K562 (cell line): ENCODE measurements at regions not wholly inside any gene's neighbourhood (a gene's known extent, or its start where the extent isn't known, plus 50 kb on each side); places are given as distances from the start of the nearest gene placed in this dataset.
A peak's percentile ranks its signal among the peaks of the same experiment; 100 is the strongest.

Experiments used
- ARID2 ChIP-seq: fragments of 450-650 bp; IDR thresholded peaks from 2 replicates; pipeline ENCODE4 v1.6.1; 2017; ENCODE audit warnings: antibody characterized with exemption, mild to moderate bottlenecking
- ATF6 ChIP-seq: sonication (generic); formaldehyde crosslinking; IDR thresholded peaks from 2 replicates; pipeline ENCODE4 v1.4.0; 2020; ENCODE audit warnings: mild to moderate bottlenecking, missing genetic modification reagents
- CBX2 ChIP-seq: fragments of 200-600 bp; sonication (generic); IDR thresholded peaks from one replicate; pipeline ENCODE4 v1.6.1; 2012; ENCODE audit warnings: mild to moderate bottlenecking, low read length, inconsistent platforms; ENCODE audit not compliant: insufficient read depth, poor library complexity, severe bottlenecking
- CHD2 ChIP-seq: IDR thresholded peaks from 2 replicates; pipeline ENCODE4 v1.6.1; 2011; ENCODE audit warnings: low read depth, low read length
- E2F4 ChIP-seq: sonication (generic); formaldehyde crosslinking; IDR thresholded peaks from 2 replicates; pipeline ENCODE4 v1.8.0; 2022; ENCODE audit warnings: mild to moderate bottlenecking, low read depth, missing genetic modification reagents
- ETV6 ChIP-seq, 3 experiments: fragments of 150-350 bp in 1 of 3; sonication (generic) in 1 of 3; formaldehyde crosslinking in 1 of 3; IDR thresholded peaks; 2 replicates each; pipeline versions ENCODE4 v1.6.1 to v1.8.0; 2014 to 2022; ENCODE audit warnings: borderline replicate concordance in 2 of 3, low read depth in 2 of 3, antibody characterized with exemption in 1 of 3, low read length in 1 of 3, mild to moderate bottlenecking in 1 of 3, missing genetic modification reagents in 1 of 3
- GATAD2B ChIP-seq: fragments of 450-650 bp; IDR thresholded peaks from 2 replicates; pipeline ENCODE4 v1.6.1; 2017; ENCODE audit warnings: mild to moderate bottlenecking, borderline replicate concordance
- HLTF ChIP-seq: fragments of 450-650 bp; IDR thresholded peaks from 2 replicates; pipeline ENCODE4 v1.6.1; 2016
- MAFF ChIP-seq: IDR thresholded peaks from 2 replicates; pipeline ENCODE4 v1.6.1; 2012; ENCODE audit warnings: low read length, improper control_type of control experiment
- MAZ ChIP-seq, 2 experiments: fragments of 450-650 bp in 1 of 2; sonication (generic) in 1 of 2; formaldehyde crosslinking; IDR thresholded peaks in 1 of 2; conservative IDR thresholded peaks in 1 of 2; 2 replicates each; pipeline versions ENCODE4 v1.4.0 to v1.5.0; 2020; ENCODE audit warnings: mild to moderate bottlenecking in 1 of 2, missing genetic modification reagents in 1 of 2
- NFE2L1 ChIP-seq: fragments of 450-650 bp; IDR thresholded peaks from 2 replicates; pipeline ENCODE4 v1.6.1; 2016; ENCODE audit warnings: missing genetic modification characterization, low read depth, mild to moderate bottlenecking, missing compliant biosample characterization, moderate library complexity, borderline replicate concordance
- NONO ChIP-seq, 2 experiments: fragments of 200-400 bp in 1 of 2; fragments of 450-650 bp in 1 of 2; formaldehyde crosslinking in 1 of 2; IDR thresholded peaks; 2 replicates each; pipeline ENCODE4 v1.6.1; 2017; ENCODE audit warnings: low read depth in 2 of 2, mild to moderate bottlenecking in 2 of 2, moderate library complexity in 2 of 2, low read length in 1 of 2
- NUFIP1 ChIP-seq: fragments of 450-650 bp; IDR thresholded peaks from 2 replicates; pipeline ENCODE4 v1.6.1; 2018; ENCODE audit not compliant: partially characterized antibody
- POU5F1 ChIP-seq: fragments of 150-350 bp; IDR thresholded peaks from 2 replicates; pipeline ENCODE4 v1.6.1; 2014; ENCODE audit warnings: borderline replicate concordance, low read length, low read depth, mild to moderate bottlenecking; ENCODE audit not compliant: partially characterized antibody
- RAD51 ChIP-seq: fragments of 450-650 bp; IDR thresholded peaks from 2 replicates; pipeline ENCODE4 v1.7.1; 2016; ENCODE audit warnings: low read depth, mild to moderate bottlenecking, borderline replicate concordance
- RBM25 ChIP-seq: fragments of 200-400 bp; formaldehyde crosslinking; IDR thresholded peaks from 2 replicates; pipeline ENCODE4 v1.6.1; 2018; ENCODE audit warnings: low read length, low read depth, moderate library complexity; ENCODE audit not compliant: severe bottlenecking
- ZBTB11 ChIP-seq, 3 experiments: fragments of 200-800 bp in 1 of 3; fragments of 250-450 bp in 1 of 3; fragments of 450-650 bp in 1 of 3; sonication (Bioruptor Pico) in 1 of 3; sonication (Bioruptor generic) in 1 of 3; formaldehyde crosslinking in 1 of 3; IDR thresholded peaks; 2 replicates each; pipeline versions ENCODE4 v1.6.1 to v1.8.0; 2016 to 2022; ENCODE audit warnings: mild to moderate bottlenecking in 2 of 3, missing genetic modification characterization in 2 of 3, missing compliant biosample characterization in 1 of 3, moderate library complexity in 1 of 3
- ZFP91 ChIP-seq: sonication (generic); formaldehyde crosslinking; IDR thresholded peaks from 2 replicates; pipeline ENCODE4 v1.8.0; 2022; ENCODE audit warnings: mild to moderate bottlenecking, missing genetic modification reagents
- ZNF124 ChIP-seq: sonication (generic); formaldehyde crosslinking; IDR thresholded peaks from 2 replicates; pipeline ENCODE4 v1.8.1; 2022; ENCODE audit warnings: missing genetic modification reagents
- ZNF561 ChIP-seq: fragments of 450-650 bp; formaldehyde crosslinking; conservative IDR thresholded peaks from 2 replicates; pipeline ENCODE4 v1.4.0; 2020; ENCODE audit warnings: mild to moderate bottlenecking, moderate library complexity

GRCh38 chr14:89013098-89013504 is 188.7 kb downstream of the TTC8 start (continued):
- TF ChIP-seq ATF6 (CRISPR knock-in tag) (no peak), ZFP91 (CRISPR knock-in tag) (no peak), MAZ (CRISPR knock-in tag; conservative IDR thresholded peaks at IDR 0.05 in 1 of 2, IDR thresholded peaks at IDR 0.05 in 1 of 2) (no peak), CHD2 (no peak), NONO (IDR thresholded peaks at IDR 0.05; ENCODE audit: low read depth in 2 of 2, low read length in 1 of 2) (no peak), CBX2 (no peak), MAFF (no peak), NFE2L1 (tag) (no peak), HLTF (no peak), RBM25 (peak; percentile 10), RAD51 (peak; percentile 75), ZNF561 (CRISPR knock-in tag) (no peak), POU5F1 (no peak), GATAD2B (no peak), NUFIP1 (no peak), ARID2 (no peak), ETV6 (IDR thresholded peaks at IDR 0.05; ENCODE audit: borderline replicate concordance in 1 of 2, low read depth in 2 of 2, low read length in 1 of 2) (no peak), ETV6 (CRISPR knock-in tag; IDR thresholded peaks at IDR 0.05; ENCODE audit: borderline replicate concordance) (no peak), E2F4 (CRISPR knock-in tag) (no peak), ZNF124 (CRISPR knock-in tag) (no peak), ZBTB11 (CRISPR knock-in tag; IDR thresholded peaks at IDR 0.05) (no peak)
